Neural progenitor cell (in vitro differentiated cells): ENCODE measurements at regions not wholly inside any gene's neighbourhood (a gene's known extent, or its start where the extent isn't known, plus 50 kb on each side); places are given as distances from the start of the nearest gene placed in this dataset.

Source experiments
- CTCF ChIP-seq: fragments of 200-600 bp; sonication (generic); IDR thresholded peaks from 2 replicates; pipeline ENCODE4 v1.5.1; 2017; ENCODE audit warnings: antibody characterized with exemption, mild to moderate bottlenecking
- EZH2phosphoT487 ChIP-seq: fragments of 200-600 bp; sonication (generic); IDR thresholded peaks from 2 replicates; pipeline ENCODE4 v1.6.1; 2017; ENCODE audit warnings: antibody characterized with exemption

- no peak for TF ChIP-seq CTCF
- no peak for TF ChIP-seq EZH2phosphoT487
These were observed 105.6 kb upstream of the CCDC112 start for GRCh38 chr5:115402092-115402491.
